NCI-H526 (cell line): ENCODE measurements at regions not wholly inside any gene's neighbourhood (a gene's known extent, or its start where the extent isn't known, plus 50 kb on each side); places are given as distances from the start of the nearest gene placed in this dataset.

ENCODE experiments used
- DNase-seq, 2 experiments: peaks; one replicate each; lab custom pipeline; 2025; lab: John Stamatoyannopoulos, UW

GRCh38 chr6:1062786-1063545 is 248.9 kb upstream of the FOXQ1 start:
- no peak for DNase-seq

GRCh38 chr6:1059596-1059995 is 252.3 kb upstream of the FOXQ1 start:
- no peak for DNase-seq

GRCh38 chr6:1057490-1058135 is 254.3 kb upstream of the FOXQ1 start:
- no peak for DNase-seq

GRCh38 chr6:1055015-1055921 is 256.6 kb upstream of the FOXQ1 start:
- no peak for DNase-seq

GRCh38 chr6:1054653-1055014 is 257.3 kb upstream of the FOXQ1 start:
- DNase-seq, result no peak

- no peak for DNase-seq
Observed at GRCh38 chr6:1053586-1053985, 258.3 kb upstream of the FOXQ1 start.

GRCh38 chr6:1052262-1052661 is 259.6 kb upstream of the FOXQ1 start:
- DNase-seq, result no peak

GRCh38 chr6:1049900-1050299 is 262.0 kb upstream of the FOXQ1 start:
- no peak for DNase-seq

GRCh38 chr6:1049170-1049569 is 262.7 kb upstream of the FOXQ1 start:
- no peak for DNase-seq

GRCh38 chr6:1047981-1048541 is 263.8 kb upstream of the FOXQ1 start:
- DNase-seq, result no peak

GRCh38 chr6:1045239-1045638 is 266.7 kb upstream of the FOXQ1 start:
- DNase-seq, result no peak

- DNase-seq, result no peak
Observed at GRCh38 chr6:1044040-1044836, 267.7 kb upstream of the FOXQ1 start.

- DNase-seq, result no peak
Observed at GRCh38 chr6:1043458-1043836, 268.5 kb upstream of the FOXQ1 start.

GRCh38 chr6:1042583-1043457 is 269.1 kb upstream of the FOXQ1 start:
- no peak for DNase-seq

GRCh38 chr6:1040393-1040792 is 271.5 kb upstream of the FOXQ1 start:
- DNase-seq, result no peak

- DNase-seq, result no peak
Observed at GRCh38 chr6:1039746-1040145, 272.2 kb upstream of the FOXQ1 start.

- no peak for DNase-seq
Observed at GRCh38 chr6:1039191-1039590, 272.7 kb upstream of the FOXQ1 start.

- DNase-seq, result no peak
Observed at GRCh38 chr6:1037430-1038202, 274.3 kb upstream of the FOXQ1 start.

GRCh38 chr6:1035401-1035800 is 276.5 kb upstream of the FOXQ1 start:
- DNase-seq, result no peak

- DNase-seq, result no peak
Observed at GRCh38 chr6:1031720-1032119, 280.2 kb upstream of the FOXQ1 start.
